Progenitor cell of endocrine pancreas (in vitro differentiated cells): ENCODE measurements at regions not wholly inside any gene's neighbourhood (a gene's known extent, or its start where the extent isn't known, plus 50 kb on each side); places are given as distances from the start of the nearest gene placed in this dataset.

ENCODE experiments used
- DNase-seq: peaks from one replicate; pipeline ENCODE4 v3.0.0; 2021; ENCODE audit warnings: low spot score; ENCODE audit not compliant: unreplicated experiment
- H3K27ac Mint-ChIP-seq: 2 replicates; pipeline ENCODE4 v1.8.0; 2021; ENCODE audit warnings: mild to moderate bottlenecking, moderate library complexity, mixed read lengths
- H3K27me3 Mint-ChIP-seq: 2 replicates; pipeline ENCODE4 v1.8.0; 2021; ENCODE audit warnings: mixed read lengths
- H3K36me3 Mint-ChIP-seq: 2 replicates; pipeline ENCODE4 v1.8.0; 2022; ENCODE audit warnings: mixed read lengths; ENCODE audit not compliant: insufficient read depth
- H3K4me1 Mint-ChIP-seq: 2 replicates; pipeline ENCODE4 v1.8.0; 2021; ENCODE audit warnings: low read depth, mixed read lengths
- H3K4me3 Mint-ChIP-seq: 2 replicates; pipeline ENCODE4 v1.8.0; 2021; ENCODE audit warnings: low read depth, mild to moderate bottlenecking, moderate library complexity, mixed read lengths
- H3K9me3 Mint-ChIP-seq: 2 replicates; pipeline ENCODE4 v1.8.0; 2021; ENCODE audit warnings: low read depth, mixed read lengths
- TF ChIP-seq, protein P1 (sequence below): fragments of 200-600 bp; sonication (generic); IDR thresholded peaks from one replicate; pipeline ENCODE4 v1.5.0; 2021; ENCODE audit warnings: antibody characterized with exemption, mild to moderate bottlenecking; ENCODE audit not compliant: unreplicated experiment

DNA sequence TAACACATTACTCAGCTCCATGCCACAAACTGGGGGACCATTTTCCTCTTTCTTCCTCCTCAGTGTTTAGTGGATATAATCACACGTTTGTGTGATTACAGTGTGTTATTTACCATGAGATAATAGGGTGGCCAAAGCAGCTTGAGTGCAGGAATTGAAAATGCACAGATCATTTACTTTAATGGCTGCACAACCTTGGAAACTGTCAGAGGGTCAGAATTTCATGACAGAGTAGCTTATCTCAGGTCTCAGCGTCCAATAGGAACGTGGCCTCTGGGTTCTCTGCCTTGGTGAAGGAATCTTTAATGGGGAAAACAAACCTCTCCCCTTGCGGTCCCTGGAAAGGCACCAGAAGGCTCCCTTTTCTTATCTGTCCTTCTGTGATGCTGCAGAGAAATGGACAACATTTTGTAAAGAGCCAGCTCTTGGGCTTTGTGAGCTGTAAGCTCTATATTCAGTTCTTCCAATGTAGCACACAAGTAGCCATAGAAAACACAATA lies 87.4 kb upstream of the CD180 start:
- H3K4me1 Mint-ChIP-seq: peaks cover 16% of the 10 kb centered on the region
- no peak for DNase-seq
- H3K27me3 Mint-ChIP-seq: no peaks in the 10 kb centered on the region
- no peak overlapping the region for H3K27ac Mint-ChIP-seq
- no peak overlapping the region for H3K4me3 Mint-ChIP-seq
- H3K36me3 Mint-ChIP-seq: peaks cover 3% of the 10 kb centered on the region
- TF ChIP-seq, protein P1, sequence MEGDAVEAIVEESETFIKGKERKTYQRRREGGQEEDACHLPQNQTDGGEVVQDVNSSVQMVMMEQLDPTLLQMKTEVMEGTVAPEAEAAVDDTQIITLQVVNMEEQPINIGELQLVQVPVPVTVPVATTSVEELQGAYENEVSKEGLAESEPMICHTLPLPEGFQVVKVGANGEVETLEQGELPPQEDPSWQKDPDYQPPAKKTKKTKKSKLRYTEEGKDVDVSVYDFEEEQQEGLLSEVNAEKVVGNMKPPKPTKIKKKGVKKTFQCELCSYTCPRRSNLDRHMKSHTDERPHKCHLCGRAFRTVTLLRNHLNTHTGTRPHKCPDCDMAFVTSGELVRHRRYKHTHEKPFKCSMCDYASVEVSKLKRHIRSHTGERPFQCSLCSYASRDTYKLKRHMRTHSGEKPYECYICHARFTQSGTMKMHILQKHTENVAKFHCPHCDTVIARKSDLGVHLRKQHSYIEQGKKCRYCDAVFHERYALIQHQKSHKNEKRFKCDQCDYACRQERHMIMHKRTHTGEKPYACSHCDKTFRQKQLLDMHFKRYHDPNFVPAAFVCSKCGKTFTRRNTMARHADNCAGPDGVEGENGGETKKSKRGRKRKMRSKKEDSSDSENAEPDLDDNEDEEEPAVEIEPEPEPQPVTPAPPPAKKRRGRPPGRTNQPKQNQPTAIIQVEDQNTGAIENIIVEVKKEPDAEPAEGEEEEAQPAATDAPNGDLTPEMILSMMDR: no peak
- peaks cover 5% of the 10 kb centered on the region for H3K9me3 Mint-ChIP-seq

DNA sequence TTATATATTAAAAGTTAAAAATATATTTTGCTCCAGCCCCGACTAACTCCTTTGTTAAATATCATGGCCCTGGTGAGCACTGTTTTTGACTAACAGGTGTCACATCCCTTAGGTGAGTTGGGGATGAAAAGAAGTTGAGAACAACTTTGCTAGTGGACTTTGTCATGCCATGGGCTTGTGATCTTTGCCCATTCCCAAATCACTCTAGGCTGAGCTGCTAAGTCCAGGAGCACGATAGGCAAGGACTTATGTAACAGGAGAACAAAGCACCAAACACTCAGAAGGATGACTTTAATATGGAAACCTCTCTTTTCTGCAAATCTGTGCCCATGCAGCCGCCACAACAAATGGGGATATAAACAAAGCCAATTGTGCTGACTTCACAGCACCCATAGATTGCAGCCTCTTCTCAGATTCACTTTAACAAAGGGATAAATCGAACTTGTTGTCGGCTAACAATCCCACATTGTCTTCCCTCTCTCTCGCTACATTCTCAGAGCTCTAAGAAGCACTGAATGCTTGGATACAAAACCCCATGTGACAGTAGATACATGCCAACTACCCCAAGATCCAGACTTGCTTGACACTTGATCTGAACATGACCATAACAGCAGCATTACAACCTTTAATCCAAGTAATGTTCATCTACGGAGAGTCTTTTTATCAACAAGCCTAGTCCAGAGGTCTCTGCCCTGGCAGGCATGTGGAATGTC lies 86.8 kb upstream of the CD180 start:
- Mint-ChIP-seq H3K4me1 (peaks cover 16% of the 10 kb centered on the region), H3K4me3 (no peak overlapping the region), H3K27ac (no peak overlapping the region), H3K9me3 (peaks cover 9% of the 10 kb centered on the region), H3K36me3 (peaks cover 3% of the 10 kb centered on the region), H3K27me3 (no peaks in the 10 kb centered on the region)
- TF ChIP-seq, protein P1: no peak
- DNase-seq: no peak

DNA sequence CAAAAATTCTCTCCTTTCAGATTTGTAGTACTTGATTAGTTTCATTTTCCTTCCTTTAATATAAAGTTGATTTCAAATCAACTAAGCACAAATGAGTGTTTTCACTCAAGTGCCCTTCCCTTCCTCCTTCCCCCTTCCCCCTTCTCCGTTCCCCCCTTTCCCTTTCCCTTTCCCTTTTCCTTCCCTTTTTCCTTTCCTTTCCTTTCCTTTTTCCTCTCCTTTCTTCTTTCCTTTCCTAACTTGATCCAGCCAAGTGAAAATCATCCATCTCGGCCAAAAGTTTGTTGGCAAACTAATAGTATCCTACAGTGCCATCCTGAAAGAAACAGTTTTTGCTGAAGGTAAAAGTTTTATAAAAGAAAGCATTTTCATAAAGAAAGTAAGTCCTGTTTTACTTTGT lies 85.3 kb upstream of the CD180 start:
- H3K4me1 Mint-ChIP-seq: peaks cover 14% of the 10 kb centered on the region
- H3K27ac Mint-ChIP-seq: no peak overlapping the region
- no peak for DNase-seq
- TF ChIP-seq, protein P1: no peak
- H3K27me3 Mint-ChIP-seq: no peaks in the 10 kb centered on the region
- H3K36me3 Mint-ChIP-seq: peaks cover 3% of the 10 kb centered on the region
- peaks cover 17% of the 10 kb centered on the region for H3K9me3 Mint-ChIP-seq
- no peak overlapping the region for H3K4me3 Mint-ChIP-seq

DNA sequence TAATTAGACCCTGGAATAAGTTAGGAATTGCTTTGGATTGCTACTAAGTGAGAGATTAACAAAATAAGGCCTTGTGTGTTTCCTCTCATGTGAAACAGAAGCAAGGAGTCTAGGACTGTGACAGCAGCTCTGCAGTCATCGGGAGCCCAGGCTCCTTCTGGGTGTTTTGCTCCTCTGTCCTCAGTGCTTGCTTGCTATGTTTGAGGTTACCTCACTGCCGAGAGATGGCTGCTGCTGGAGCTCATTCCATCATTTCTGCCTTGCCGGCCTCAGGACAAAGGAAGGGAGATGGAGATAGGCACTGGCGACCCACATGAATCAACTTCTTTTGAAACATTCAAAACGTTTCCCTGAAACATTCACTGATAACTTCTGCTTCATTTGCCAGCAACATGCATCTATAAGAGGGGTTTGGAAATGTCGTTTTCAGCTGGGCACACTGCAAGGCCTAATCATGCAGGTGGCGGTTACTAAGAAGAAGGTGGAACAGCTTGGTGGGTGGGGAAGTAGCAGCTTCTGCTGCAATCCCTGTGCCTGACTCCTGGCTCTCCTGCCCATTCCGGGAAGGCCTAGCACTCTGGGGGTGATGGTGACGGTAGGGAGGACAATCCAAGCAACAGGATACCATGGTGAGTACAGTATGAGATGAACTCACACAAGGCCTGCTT lies 77.2 kb upstream of the CD180 start:
- no peaks in the 10 kb centered on the region for H3K4me1 Mint-ChIP-seq
- no peak for DNase-seq
- H3K9me3 Mint-ChIP-seq: peaks cover 18% of the 10 kb centered on the region
- H3K27me3 Mint-ChIP-seq: no peaks in the 10 kb centered on the region
- no peak overlapping the region for H3K4me3 Mint-ChIP-seq
- no peaks in the 10 kb centered on the region for H3K36me3 Mint-ChIP-seq
- TF ChIP-seq, protein P1: no peak
- no peak overlapping the region for H3K27ac Mint-ChIP-seq

DNA sequence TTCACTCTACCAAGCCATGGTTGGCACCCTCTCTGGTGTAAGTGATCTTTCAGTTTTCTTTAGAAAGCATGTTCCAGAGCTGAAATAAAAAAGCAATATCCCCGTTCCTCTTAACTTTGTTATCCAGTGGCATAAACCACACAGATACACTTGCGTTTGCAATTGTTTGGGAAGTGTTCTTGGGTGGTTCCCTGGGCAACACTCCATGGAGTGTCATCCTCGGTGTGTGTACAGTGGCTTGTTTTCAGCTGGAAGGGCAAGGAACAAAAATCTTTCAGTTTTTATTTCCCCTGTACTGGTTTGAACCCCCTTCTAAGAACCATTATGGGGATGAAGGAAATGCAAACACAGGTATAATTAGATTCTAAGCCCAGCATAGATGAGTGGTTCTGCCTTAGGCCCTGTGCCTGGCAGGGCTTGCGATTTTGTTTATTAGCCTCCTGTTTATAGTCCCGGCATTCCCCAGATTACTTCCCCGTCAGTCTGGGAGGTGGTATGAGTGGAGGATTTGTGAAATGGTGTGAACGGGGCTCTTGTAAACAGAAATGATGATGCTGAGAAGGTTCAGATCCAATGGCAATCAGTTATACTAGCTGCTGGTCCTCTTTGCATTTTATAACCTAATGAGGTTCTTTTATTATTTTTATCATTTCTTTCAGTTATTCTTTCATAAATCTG lies 76.0 kb upstream of the CD180 start:
- DNase-seq: no peak
- Mint-ChIP-seq H3K4me3 (no peak overlapping the region), H3K36me3 (no peaks in the 10 kb centered on the region), H3K27ac (no peak overlapping the region), H3K27me3 (no peaks in the 10 kb centered on the region), H3K4me1 (no peaks in the 10 kb centered on the region), H3K9me3 (peaks cover 8% of the 10 kb centered on the region)
- TF ChIP-seq, protein P1: no peak
